Activated naive CD4-positive, alpha-beta T cell treated with anti-CD3 and anti-CD28 coated beads, Interleukin-2, amount 50 U/mL, for 16 hours (primary cell): ENCODE measurements at regions not wholly inside any gene's neighbourhood (a gene's known extent, or its start where the extent isn't known, plus 50 kb on each side); places are given as distances from the start of the nearest gene placed in this dataset.
"Not testable (repeated sequence)": the region's sequence is repeated elsewhere in the genome, so short reads cannot be mapped to it uniquely, and the experiment has no call there.

ENCODE experiments used
- DNase-seq: peaks from one replicate; pipeline ENCODE4 v3.0.0-alpha.2; 2020

GRCh38 chr7:155231941-155232340, 65.7 kb upstream of the INSIG1 start:
- no peak for DNase-seq

- no peak for DNase-seq
These were observed 64.8 kb upstream of the INSIG1 start for GRCh38 chr7:155232911-155233310.

- no peak for DNase-seq
These were observed 64.1 kb upstream of the INSIG1 start for GRCh38 chr7:155233311-155234157.

- DNase-seq, result no peak
These were observed 63.6 kb upstream of the INSIG1 start for GRCh38 chr7:155234158-155234492.

GRCh38 chr7:155234950-155235789, 62.5 kb upstream of the INSIG1 start:
- no peak for DNase-seq

GRCh38 chr7:155236386-155236785, 61.3 kb upstream of the INSIG1 start:
- no peak for DNase-seq

- DNase-seq, result no peak
These were observed 60.4 kb upstream of the INSIG1 start for GRCh38 chr7:155237297-155237696.

- no peak for DNase-seq
These were observed 59.9 kb upstream of the INSIG1 start for GRCh38 chr7:155237730-155238129.

- DNase-seq, result not testable (repeated sequence)
These were observed 58.1 kb upstream of the INSIG1 start for GRCh38 chr7:155239431-155240087.

- DNase-seq, result no peak
These were observed 53.0 kb upstream of the INSIG1 start for GRCh38 chr7:155244675-155245074.

GRCh38 chr7:155247479-155248365, 50.0 kb upstream of the INSIG1 start:
- no peak for DNase-seq
